Thyroid gland (tissue), 4 donors: ENCODE measurements at regions not wholly inside any gene's neighbourhood (a gene's known extent, or its start where the extent isn't known, plus 50 kb on each side); places are given as distances from the start of the nearest gene placed in this dataset.

ENCODE experiments used
- CTCF ChIP-seq, 6 experiments: fragments of 200-600 bp in 3 of 6; fragments of 450-650 bp in 3 of 6; sonication (generic) in 3 of 6; IDR thresholded peaks; one replicate each; pipeline ENCODE4 v1.5.1; 2016 to 2019; ENCODE audit warnings: antibody characterized with exemption in 6 of 6, mild to moderate bottlenecking in 2 of 6, inconsistent platforms in 1 of 6, moderate library complexity in 1 of 6
- POLR2A ChIP-seq, 2 donors: fragments of 450-650 bp; IDR thresholded peaks; one replicate each; pipeline ENCODE4 v1.6.1; 2017; ENCODE audit warnings: antibody characterized with exemption in 2 of 2, mild to moderate bottlenecking in 2 of 2, moderate library complexity in 1 of 2

- no peak for TF ChIP-seq CTCF (IDR thresholded peaks at IDR 0.05)
- no peak for TF ChIP-seq POLR2A (IDR thresholded peaks at IDR 0.05)
Observed at GRCh38 chr12:128091101-128091720, 175.8 kb upstream of the TMEM132C start.
